ENCODE measurements at regions not wholly inside any gene's neighbourhood (a gene's known extent, or its start where the extent isn't known, plus 50 kb on each side); places are given as distances from the start of the nearest gene placed in this dataset.

DNA sequence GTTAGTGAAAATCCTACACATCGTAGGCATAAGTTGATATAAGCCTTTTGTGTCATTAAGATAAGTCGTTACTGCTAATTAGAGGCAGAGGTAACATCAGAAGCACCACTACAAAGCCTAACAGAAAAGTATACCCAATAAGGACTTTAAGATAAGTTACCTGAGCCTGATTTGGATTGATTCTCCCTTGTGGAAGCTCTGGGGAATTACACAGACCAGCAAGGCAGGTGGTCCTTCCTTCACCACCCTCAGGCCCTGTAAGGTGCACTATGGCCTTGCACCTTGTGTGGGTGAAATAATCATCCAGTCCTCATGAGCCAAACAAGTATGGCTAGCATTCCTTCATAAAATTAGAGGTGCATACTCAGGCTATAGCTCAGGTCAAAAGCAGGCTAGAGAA is 166.7 kb upstream of the CHRM3 start:
- TF ChIP-seq, protein P1, sequence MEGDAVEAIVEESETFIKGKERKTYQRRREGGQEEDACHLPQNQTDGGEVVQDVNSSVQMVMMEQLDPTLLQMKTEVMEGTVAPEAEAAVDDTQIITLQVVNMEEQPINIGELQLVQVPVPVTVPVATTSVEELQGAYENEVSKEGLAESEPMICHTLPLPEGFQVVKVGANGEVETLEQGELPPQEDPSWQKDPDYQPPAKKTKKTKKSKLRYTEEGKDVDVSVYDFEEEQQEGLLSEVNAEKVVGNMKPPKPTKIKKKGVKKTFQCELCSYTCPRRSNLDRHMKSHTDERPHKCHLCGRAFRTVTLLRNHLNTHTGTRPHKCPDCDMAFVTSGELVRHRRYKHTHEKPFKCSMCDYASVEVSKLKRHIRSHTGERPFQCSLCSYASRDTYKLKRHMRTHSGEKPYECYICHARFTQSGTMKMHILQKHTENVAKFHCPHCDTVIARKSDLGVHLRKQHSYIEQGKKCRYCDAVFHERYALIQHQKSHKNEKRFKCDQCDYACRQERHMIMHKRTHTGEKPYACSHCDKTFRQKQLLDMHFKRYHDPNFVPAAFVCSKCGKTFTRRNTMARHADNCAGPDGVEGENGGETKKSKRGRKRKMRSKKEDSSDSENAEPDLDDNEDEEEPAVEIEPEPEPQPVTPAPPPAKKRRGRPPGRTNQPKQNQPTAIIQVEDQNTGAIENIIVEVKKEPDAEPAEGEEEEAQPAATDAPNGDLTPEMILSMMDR (IDR thresholded peaks at IDR 0.05; ENCODE audit: poor library complexity, severe bottlenecking), result no peak
- no peak for TF ChIP-seq POLR2AphosphoS5 (IDR thresholded peaks at IDR 0.05)
- no peak for TF ChIP-seq TAF1 (IDR thresholded peaks at IDR 0.05; ENCODE audit: low read depth)
- no peak for TF ChIP-seq EZH2 (IDR thresholded peaks at IDR 0.05; ENCODE audit: borderline replicate concordance, insufficient read depth, low read length, poor library complexity, severe bottlenecking)
- TF ChIP-seq EP300 (conservative IDR thresholded peaks at IDR 0.05; ENCODE audit: poor library complexity, severe bottlenecking), result no peak
- TF ChIP-seq SMC3 (conservative IDR thresholded peaks at IDR 0.05; ENCODE audit: poor library complexity), result no peak

Measured in neural cell (in vitro differentiated cells).